Tibial nerve (tissue), 4 donors: ENCODE measurements at regions not wholly inside any gene's neighbourhood (a gene's known extent, or its start where the extent isn't known, plus 50 kb on each side); places are given as distances from the start of the nearest gene placed in this dataset.

ENCODE experiments used
- DNase-seq, 2 donors: peaks; one replicate each; pipeline ENCODE4 v3.0.0-alpha.2; 2019; ENCODE audit warnings: low spot score in 2 of 2
- H3K27ac ChIP-seq, 4 donors: fragments of 200-600 bp; sonication (generic) in 3 of 4; one replicate each; pipeline ENCODE4 v1.5.1; 2017 to 2019; ENCODE audit warnings: mild to moderate bottlenecking in 1 of 4
- H3K27me3 ChIP-seq, 2 donors: fragments of 200-600 bp; sonication (generic) in 1 of 2; one replicate each; pipeline versions ENCODE4 v1.5.1 to v1.6.0; 2017 to 2019
- H3K36me3 ChIP-seq, 3 donors: fragments of 200-600 bp; sonication (generic); one replicate each; pipeline ENCODE4 v1.5.1; 2018 to 2019
- H3K4me1 ChIP-seq, 4 donors: fragments of 200-600 bp; sonication (generic) in 3 of 4; one replicate each; pipeline ENCODE4 v1.5.1; 2017 to 2019
- H3K4me3 ChIP-seq, 4 donors: fragments of 200-600 bp; sonication (generic) in 3 of 4; one replicate each; pipeline ENCODE4 v1.5.1; 2017 to 2019; ENCODE audit warnings: mild to moderate bottlenecking in 1 of 4, moderate library complexity in 1 of 4
- H3K9me3 ChIP-seq, 4 donors: fragments of 200-600 bp; sonication (generic) in 3 of 4; one replicate each; pipeline ENCODE4 v1.5.1; 2017 to 2019
- EP300 ChIP-seq, 2 donors: sonication (generic); formaldehyde crosslinking; IDR thresholded peaks; one replicate each; pipeline ENCODE4 v1.6.1; 2017; ENCODE audit warnings: antibody characterized with exemption in 2 of 2, mild to moderate bottlenecking in 1 of 2
- POLR2A ChIP-seq, 2 donors: fragments of 450-650 bp; IDR thresholded peaks; one replicate each; pipeline ENCODE4 v1.6.1; 2017; ENCODE audit warnings: antibody characterized with exemption in 2 of 2, mild to moderate bottlenecking in 2 of 2, moderate library complexity in 2 of 2
- WGBS, 2 donors: methylation state at CpG; one replicate each; pipeline ENCODE4 v1.1.5; 2018; 5-methylcytosine and 5-hydroxymethylcytosine counted together
- TF ChIP-seq, protein P1 (sequence below), 5 experiments: fragments of 200-600 bp in 3 of 5; fragments of 450-650 bp in 2 of 5; sonication (generic) in 3 of 5; IDR thresholded peaks; one replicate each; pipeline ENCODE4 v1.5.1; 2016 to 2019; ENCODE audit warnings: antibody characterized with exemption in 5 of 5, mild to moderate bottlenecking in 3 of 5, moderate library complexity in 2 of 5

GRCh38 chr13:75216038-75216437 is 265.9 kb downstream of the TBC1D4 start:
- Histone ChIP-seq H3K27me3 (no peaks in the 10 kb centered on the region), H3K27ac (no peak overlapping the region), H3K9me3 (no peaks in the 10 kb centered on the region), H3K4me3 (no peak overlapping the region), H3K36me3 (no peaks in the 10 kb centered on the region), H3K4me1 (peaks cover 0 to 19% (median 0%) of the 10 kb centered on the region in 4 donors)
- no peak for DNase-seq
- WGBS, 2 donors, result 26 to 31% methylated on average over 7 of the region's 7 CpGs
- TF ChIP-seq EP300 (IDR thresholded peaks at IDR 0.05) (no peak), POLR2A (IDR thresholded peaks at IDR 0.05) (no peak)
- TF ChIP-seq, protein P1, sequence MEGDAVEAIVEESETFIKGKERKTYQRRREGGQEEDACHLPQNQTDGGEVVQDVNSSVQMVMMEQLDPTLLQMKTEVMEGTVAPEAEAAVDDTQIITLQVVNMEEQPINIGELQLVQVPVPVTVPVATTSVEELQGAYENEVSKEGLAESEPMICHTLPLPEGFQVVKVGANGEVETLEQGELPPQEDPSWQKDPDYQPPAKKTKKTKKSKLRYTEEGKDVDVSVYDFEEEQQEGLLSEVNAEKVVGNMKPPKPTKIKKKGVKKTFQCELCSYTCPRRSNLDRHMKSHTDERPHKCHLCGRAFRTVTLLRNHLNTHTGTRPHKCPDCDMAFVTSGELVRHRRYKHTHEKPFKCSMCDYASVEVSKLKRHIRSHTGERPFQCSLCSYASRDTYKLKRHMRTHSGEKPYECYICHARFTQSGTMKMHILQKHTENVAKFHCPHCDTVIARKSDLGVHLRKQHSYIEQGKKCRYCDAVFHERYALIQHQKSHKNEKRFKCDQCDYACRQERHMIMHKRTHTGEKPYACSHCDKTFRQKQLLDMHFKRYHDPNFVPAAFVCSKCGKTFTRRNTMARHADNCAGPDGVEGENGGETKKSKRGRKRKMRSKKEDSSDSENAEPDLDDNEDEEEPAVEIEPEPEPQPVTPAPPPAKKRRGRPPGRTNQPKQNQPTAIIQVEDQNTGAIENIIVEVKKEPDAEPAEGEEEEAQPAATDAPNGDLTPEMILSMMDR (IDR thresholded peaks at IDR 0.05), result no peak

DNA sequence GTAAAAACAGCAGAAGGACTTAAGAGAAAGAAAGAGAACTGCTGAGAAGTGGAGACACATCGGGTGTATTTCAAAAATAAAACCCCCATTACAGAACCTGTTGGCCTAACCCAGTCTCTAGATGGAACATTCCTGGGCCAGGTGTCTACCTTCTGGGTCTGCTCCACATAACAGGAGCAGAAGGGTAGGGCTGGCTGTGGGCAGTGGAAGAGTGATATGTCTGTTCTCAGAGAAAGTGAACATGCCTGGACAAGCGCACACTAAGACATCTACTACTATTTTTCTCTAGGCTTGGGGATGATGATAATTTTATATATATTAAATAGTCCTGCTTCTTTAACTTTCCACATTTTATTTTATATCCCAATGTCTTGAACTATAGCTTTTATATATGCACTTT is 267.1 kb downstream of the TBC1D4 start:
- TF ChIP-seq POLR2A (IDR thresholded peaks at IDR 0.05), result no peak
- TF ChIP-seq, protein P1 (IDR thresholded peaks at IDR 0.05), result no peak
- no peak for TF ChIP-seq EP300 (IDR thresholded peaks at IDR 0.05)
- DNase-seq, result no peak
- H3K36me3 ChIP-seq, result no peaks in the 10 kb centered on the region
- H3K4me3 ChIP-seq, result no peak overlapping the region
- WGBS, 2 donors, result 90 to 94% methylated on average over 2 of the region's 2 CpGs
- no peaks in the 10 kb centered on the region for H3K27me3 ChIP-seq
- no peak overlapping the region for H3K27ac ChIP-seq
- H3K4me1 ChIP-seq, result peaks cover 0 to 16% (median 0%) of the 10 kb centered on the region in 4 donors
- no peaks in the 10 kb centered on the region for H3K9me3 ChIP-seq

- Histone ChIP-seq H3K27ac (no peak overlapping the region), H3K27me3 (no peaks in the 10 kb centered on the region), H3K9me3 (peaks cover 0 to 7% (median 0%) of the 10 kb centered on the region in 4 donors), H3K36me3 (no peaks in the 10 kb centered on the region), H3K4me3 (no peak overlapping the region), H3K4me1 (peaks cover 0 to 3% (median 0%) of the 10 kb centered on the region in 4 donors)
- no peak for DNase-seq
- TF ChIP-seq, protein P1 (IDR thresholded peaks at IDR 0.05), result no peak
- TF ChIP-seq POLR2A (IDR thresholded peaks at IDR 0.05) (no peak), EP300 (IDR thresholded peaks at IDR 0.05) (no peak)
- 89 to 90% methylated on average over 3 of the region's 3 CpGs for WGBS, 2 donors
These were observed 279.0 kb downstream of the TBC1D4 start for GRCh38 chr13:75202981-75203380.

DNA sequence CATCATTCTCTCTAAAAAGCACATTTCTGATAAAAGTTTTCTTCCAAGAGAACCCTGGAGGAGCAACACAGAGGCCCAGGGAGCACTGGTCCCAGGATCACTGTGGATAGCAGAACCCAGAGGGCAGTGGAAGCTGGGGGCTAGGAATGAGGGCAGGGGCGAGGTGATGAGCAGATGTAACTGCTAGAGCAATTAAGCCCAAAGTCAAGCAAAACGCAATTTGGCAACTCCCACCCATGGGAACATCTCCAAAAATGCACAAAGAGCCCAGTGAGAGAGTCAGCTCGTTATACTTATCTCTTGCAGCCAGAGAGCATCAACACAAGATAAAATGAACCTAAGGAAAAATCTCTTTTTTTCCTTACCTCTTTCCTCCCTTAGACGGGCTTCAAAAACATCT is 284.2 kb downstream of the TBC1D4 start:
- H3K9me3 ChIP-seq, result no peaks in the 10 kb centered on the region
- H3K4me1 ChIP-seq, result peaks cover 0 to 34% (median 5%) of the 10 kb centered on the region in 4 donors
- no peaks in the 10 kb centered on the region for H3K36me3 ChIP-seq
- WGBS, 2 donors, result 25 to 31% methylated on average over 4 of the region's 4 CpGs
- no peak for TF ChIP-seq EP300 (IDR thresholded peaks at IDR 0.05)
- no peak for TF ChIP-seq POLR2A (IDR thresholded peaks at IDR 0.05)
- TF ChIP-seq, protein P1 (IDR thresholded peaks at IDR 0.05), result no peak
- H3K27me3 ChIP-seq, result no peaks in the 10 kb centered on the region
- H3K27ac ChIP-seq, result no peak overlapping the region
- no peak for DNase-seq
- H3K4me3 ChIP-seq, result no peak overlapping the region

- peak overlapping the region in 1 of 4 donors; percentile 2 for H3K27ac ChIP-seq
- 29 to 30% methylated on average over 4 of the region's 4 CpGs for WGBS, 2 donors
These were observed 285.7 kb downstream of the TBC1D4 start for GRCh38 chr13:75196147-75196837.

More at GRCh38 chr13:75196147-75196837, 285.7 kb downstream of the TBC1D4 start:
- H3K4me1 ChIP-seq, result peaks cover 0 to 34% (median 5%) of the 10 kb centered on the region in 4 donors
- no peaks in the 10 kb centered on the region for H3K36me3 ChIP-seq
- DNase-seq, result no peak
- no peak overlapping the region for H3K4me3 ChIP-seq
- H3K27me3 ChIP-seq, result no peaks in the 10 kb centered on the region
- TF ChIP-seq POLR2A (IDR thresholded peaks at IDR 0.05), result no peak
- no peak for TF ChIP-seq EP300 (IDR thresholded peaks at IDR 0.05)
- TF ChIP-seq, protein P1 (IDR thresholded peaks at IDR 0.05), result no peak
- no peaks in the 10 kb centered on the region for H3K9me3 ChIP-seq
